ENCODE measurements at regions not wholly inside any gene's neighbourhood (a gene's known extent, or its start where the extent isn't known, plus 50 kb on each side); places are given as distances from the start of the nearest gene placed in this dataset.

DNA sequence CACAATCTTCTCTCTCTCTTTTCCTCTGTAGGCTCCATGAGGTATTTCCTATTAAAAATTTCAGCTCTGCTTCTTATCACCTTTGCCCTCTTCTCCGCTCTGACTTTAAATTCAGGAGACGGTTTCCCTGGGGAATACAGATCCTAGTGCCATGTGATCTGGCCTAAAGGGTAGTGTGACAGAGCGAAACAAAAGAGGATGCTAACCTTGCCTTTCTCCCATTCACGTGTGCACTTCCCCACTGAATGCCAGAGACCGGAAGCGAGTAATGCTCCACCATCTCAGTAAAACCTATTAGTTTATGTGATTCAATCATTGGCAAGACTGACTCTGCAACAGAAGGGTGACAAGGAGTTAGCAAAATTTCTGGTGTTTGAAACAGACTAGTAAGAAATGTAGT, 358.3 kb downstream of the ZNF521 start:
- no peak for DNase-seq

DNA sequence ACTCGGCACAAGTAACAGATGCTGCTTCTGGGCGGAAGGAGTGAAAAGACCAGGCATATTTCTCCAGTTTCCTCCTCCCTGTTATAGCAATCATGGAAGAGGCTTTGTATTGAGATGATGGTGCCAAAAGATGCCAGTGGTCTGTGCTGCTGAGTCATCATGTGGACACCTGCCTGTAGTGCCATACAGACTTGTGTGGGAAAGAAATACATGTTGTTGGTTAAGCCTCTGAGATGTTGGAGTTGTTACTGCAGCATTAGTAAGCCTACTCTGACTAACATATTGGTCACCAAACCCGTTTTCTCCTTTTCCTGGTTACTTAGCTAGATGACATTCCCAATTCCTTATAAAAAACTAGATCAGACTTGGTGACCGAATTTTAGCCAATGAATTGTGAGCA, 356.9 kb downstream of the ZNF521 start:
- DNase-seq = no peak

DNA sequence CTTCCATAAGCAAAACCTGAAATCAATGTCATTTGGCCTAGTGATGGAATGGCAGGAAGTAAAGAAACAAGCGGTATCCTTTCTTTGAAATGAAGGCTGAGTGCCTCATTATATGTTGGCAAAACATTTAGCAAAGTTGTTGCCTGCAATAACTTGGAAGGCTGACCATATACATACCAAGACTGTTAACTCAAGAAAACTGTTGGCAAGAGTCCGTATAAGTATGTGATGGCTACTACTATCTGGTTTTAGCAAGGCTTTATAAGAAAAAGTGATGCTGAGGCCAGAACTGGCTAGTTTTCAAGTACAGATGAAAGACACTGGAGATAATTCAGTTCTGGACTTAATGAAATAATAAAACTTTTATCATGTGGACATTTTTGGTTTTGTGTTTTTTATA, 356.2 kb downstream of the ZNF521 start:
- no peak for DNase-seq

DNA sequence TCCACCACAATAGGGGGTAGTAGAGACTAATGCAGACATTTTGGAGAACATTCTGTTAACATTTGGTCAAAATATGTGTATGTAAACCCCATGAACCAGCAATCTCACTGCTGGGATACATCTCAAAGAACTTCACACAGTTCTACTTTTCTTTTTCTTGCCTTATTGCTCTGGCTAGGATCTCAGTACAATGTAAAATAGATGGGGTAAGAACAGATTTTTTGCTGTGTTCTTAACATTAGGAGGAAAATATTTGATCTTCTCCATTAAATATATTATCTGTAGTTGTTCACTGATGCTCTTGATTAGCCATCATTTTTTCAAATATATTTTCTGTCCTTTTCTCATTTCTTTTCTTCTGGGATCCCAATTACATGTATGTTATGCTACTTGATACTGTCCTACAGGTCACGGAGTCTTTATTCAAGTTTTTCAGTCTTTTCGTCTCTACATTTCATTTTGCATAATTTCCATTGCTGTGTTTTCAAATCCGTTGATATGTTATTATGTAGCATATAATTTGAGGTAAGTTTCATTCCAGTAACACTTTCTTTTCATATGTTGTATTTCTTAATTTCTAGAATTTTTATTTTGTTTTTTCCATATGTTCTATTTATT, 352.2 kb downstream of the ZNF521 start:
- no peak for DNase-seq

DNA sequence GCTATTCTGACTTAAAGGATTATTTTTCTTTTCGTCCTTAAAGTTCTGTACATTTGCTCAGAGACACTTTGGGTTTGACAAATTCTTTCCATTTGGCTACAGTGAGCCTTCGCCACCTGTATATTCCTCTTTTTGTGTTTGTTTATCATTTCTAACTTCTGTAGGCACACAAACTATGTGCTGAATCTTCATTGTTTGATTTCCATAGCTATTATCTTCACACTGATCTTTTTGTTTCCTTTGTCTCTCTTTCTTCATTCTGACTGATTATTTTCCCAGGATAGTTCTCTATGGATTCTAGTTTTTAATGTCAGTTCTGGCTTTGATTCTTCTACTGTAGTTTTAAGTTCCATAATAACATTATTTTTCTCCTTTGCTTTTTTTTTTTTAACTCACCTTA, 350.2 kb downstream of the ZNF521 start:
- DNase-seq = no peak

DNA sequence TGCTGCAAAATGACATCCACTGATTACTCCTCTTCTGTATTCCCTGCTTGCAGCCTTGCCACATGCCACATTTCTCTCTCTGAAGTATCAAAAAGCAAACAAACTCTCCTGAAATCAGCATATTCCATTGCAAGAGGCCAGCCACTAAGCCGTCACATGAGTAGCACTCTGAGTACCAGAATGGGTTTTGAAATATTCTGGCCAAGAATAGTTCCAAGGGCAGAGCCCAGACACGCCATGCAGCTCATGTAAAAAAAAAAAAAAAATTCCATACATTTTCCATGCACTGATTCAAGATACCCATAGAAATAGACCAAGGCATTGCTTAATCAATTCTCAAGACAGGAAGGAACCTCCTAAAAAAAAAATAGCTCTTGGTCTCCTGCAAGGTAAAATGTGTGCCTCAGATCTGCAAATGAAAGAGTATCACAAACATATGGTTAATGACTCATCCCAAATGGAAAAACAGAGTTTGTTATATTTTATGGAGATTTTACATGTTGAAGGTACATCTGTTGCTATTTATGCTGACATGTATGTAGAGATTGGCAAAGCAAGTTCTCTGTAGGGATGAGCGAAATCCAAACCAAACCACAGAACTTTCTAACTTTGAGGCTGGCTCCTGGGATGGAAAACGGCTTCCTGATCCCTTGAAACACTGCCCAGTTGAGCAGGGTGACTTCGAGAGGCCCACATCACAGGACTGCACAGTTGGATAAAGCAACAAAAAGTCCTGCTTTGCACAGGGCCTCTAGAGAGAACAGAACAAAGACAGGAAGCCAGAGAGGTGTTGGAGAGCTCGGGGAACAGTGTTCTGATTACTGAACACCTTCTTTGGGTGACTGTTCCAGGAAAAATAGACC, 346.2 kb downstream of the ZNF521 start:
- DNase-seq = no peak

DNA sequence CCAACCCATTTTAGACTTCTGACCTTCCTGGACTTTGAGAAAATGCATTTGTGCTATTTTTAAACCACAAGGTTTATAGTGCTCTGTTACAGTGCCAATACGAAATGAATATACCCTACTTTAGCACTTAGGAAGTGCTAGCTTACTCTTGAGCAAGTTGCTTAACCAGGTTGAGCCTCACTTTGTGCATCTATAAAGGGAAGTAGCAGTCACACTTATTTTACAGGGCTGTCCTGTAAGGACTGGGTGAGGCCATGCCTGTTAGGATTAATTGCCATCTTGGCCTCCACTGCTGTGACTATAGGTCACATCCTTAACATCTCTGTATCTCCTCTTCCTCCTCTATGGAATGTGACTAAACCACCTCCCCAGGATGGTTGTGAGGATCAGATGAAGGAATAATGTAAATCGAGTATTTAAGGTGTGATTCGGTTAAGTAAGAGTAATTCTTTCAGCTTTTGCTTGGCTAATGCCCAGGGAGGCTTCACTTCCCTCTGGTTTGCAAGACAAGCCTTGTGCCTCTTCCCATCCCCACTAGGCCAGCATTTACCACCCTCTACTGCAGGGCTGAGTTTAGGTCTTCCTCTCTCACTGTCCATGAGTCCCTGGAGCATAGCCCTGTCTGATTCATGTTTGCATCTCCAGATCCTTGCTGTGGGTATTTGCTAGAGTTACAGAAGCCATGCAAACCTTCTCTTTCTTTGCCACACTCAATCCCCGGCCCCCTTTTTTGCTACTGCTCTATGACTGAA, 341.2 kb downstream of the ZNF521 start:
- DNase-seq = no peak
